ENCODE measurements at regions not wholly inside any gene's neighbourhood (a gene's known extent, or its start where the extent isn't known, plus 50 kb on each side); places are given as distances from the start of the nearest gene placed in this dataset.
"Not testable (repeated sequence)": the region's sequence is repeated elsewhere in the genome, so short reads cannot be mapped to it uniquely, and the experiment has no call there.

DNA sequence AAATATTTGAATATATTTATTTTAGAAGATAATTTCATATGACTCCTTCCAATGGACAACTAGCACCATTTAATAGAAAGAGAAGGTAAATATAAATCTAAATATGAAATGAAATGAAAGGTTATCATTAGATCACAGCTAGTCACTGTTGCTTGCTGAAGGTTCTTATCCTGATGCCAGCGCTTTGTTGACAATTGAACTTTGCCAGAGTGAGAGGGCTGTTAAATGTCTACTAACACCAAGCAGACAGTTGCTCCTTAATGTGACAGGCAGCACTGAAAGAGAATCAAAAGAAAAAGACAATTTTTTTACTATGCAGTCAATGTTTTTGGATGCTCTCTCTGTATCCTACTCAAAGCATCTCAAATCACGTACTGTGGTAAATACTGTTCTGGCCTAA, 152.6 kb upstream of the SEMA6A start:
- Histone ChIP-seq H3K36me3 (ENCODE audit: control insufficient read depth in 2 of 2, extremely low read depth in 1 of 2, insufficient read depth in 2 of 2, low read length in 2 of 2) (no peaks in the 10 kb centered on the region), H3K9me1 (replicated peaks; ENCODE audit: control insufficient read depth, extremely low read depth, insufficient read depth, low read length) (no peaks in the 10 kb centered on the region), H3K4me1 (ENCODE audit: control insufficient read depth, extremely low read depth, insufficient read depth, low read length) (no peaks in the 10 kb centered on the region), H3K9ac (replicated peaks; ENCODE audit: extremely low read depth, insufficient read depth, low read length) (no peak overlapping the region), H3K9me3 (replicated peaks; ENCODE audit: control insufficient read depth, insufficient read depth, low read length) (no peaks in the 10 kb centered on the region), H3K27ac (ENCODE audit: insufficient read depth, low read depth, low read length) (no peak overlapping the region), H4K20me1 (replicated peaks; ENCODE audit: control insufficient read depth, extremely low read depth, insufficient read depth, low read length) (no peaks in the 10 kb centered on the region), H2AFZ (ENCODE audit: low read depth, low read length) (no peak overlapping the region), H3K4me3 (replicated peaks in 1 of 3; ENCODE audit: insufficient read depth in 1 of 3, low read depth in 1 of 3, low read length in 3 of 3) (no peak overlapping the region), H3K79me2 (ENCODE audit: control insufficient read depth, insufficient read depth, low read length) (no peaks in the 10 kb centered on the region), H3K27me3 (ENCODE audit: control insufficient read depth in 2 of 2, insufficient read depth in 2 of 2, low read length in 2 of 2) (no peaks in the 10 kb centered on the region), H3K4me2 (ENCODE audit: insufficient read depth, low read length) (no peak overlapping the region)
- FAIRE-seq (no peak), DNase-seq (ENCODE audit: low read depth, low spot score) (no peak)
- dilution Hi-C loops (cut with MboI; ENCODE audit: extremely low pct_ligation_motif_present, low sequenced_read_pairs) = no loop called here
- ChIA-PET POLR2A (no interaction called here), CTCF (no interaction called here)
- intact Hi-C loops (cut with micrococcal nuclease) = no loop called here
- BruUV-seq (replicated peaks) = no TSS peak
- no peak for TF ChIP-seq POLR2A (IDR thresholded peaks at IDR 0.05; ENCODE audit: low read depth, low read length)

DNA sequence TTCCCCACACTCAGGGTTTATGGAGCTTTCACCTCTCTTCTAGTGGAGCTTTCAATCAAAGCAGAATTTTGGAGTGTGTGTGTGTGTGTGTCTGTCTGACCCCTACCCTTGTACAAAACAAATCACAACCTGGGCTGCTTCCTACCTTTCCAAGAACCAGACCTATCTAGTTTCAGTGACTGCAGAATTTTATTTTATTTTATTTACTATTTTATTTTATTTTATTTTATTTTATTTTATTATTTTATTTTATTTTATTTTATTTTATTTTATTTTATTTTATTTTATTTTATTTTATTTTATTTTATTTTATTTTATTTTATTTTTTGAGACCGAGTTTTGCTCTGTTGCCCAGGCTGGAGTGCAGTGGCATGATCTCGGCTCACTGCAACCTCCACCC, 151.6 kb upstream of the SEMA6A start:
- dilution Hi-C loops (cut with MboI; ENCODE audit: extremely low pct_ligation_motif_present, low sequenced_read_pairs); H3K9me3 ChIP-seq (replicated peaks; ENCODE audit: control insufficient read depth, insufficient read depth, low read length); H4K20me1 ChIP-seq (replicated peaks; ENCODE audit: control insufficient read depth, extremely low read depth, insufficient read depth, low read length); H3K4me2 ChIP-seq (ENCODE audit: insufficient read depth, low read length); intact Hi-C loops (cut with micrococcal nuclease); FAIRE-seq; POLR2A ChIA-PET; H3K79me2 ChIP-seq (ENCODE audit: control insufficient read depth, insufficient read depth, low read length); H3K27me3 ChIP-seq (ENCODE audit: control insufficient read depth in 2 of 2, insufficient read depth in 2 of 2, low read length in 2 of 2); CTCF ChIA-PET; H3K9me1 ChIP-seq (replicated peaks; ENCODE audit: control insufficient read depth, extremely low read depth, insufficient read depth, low read length); H2AFZ ChIP-seq (ENCODE audit: low read depth, low read length); H3K9ac ChIP-seq (replicated peaks; ENCODE audit: extremely low read depth, insufficient read depth, low read length); H3K27ac ChIP-seq (ENCODE audit: insufficient read depth, low read depth, low read length); DNase-seq (ENCODE audit: low read depth, low spot score); H3K4me1 ChIP-seq (ENCODE audit: control insufficient read depth, extremely low read depth, insufficient read depth, low read length); BruUV-seq (replicated peaks); H3K4me3 ChIP-seq (replicated peaks in 1 of 3; ENCODE audit: insufficient read depth in 1 of 3, low read depth in 1 of 3, low read length in 3 of 3); H3K36me3 ChIP-seq (ENCODE audit: control insufficient read depth in 2 of 2, extremely low read depth in 1 of 2, insufficient read depth in 2 of 2, low read length in 2 of 2): not testable (repeated sequence)

DNA sequence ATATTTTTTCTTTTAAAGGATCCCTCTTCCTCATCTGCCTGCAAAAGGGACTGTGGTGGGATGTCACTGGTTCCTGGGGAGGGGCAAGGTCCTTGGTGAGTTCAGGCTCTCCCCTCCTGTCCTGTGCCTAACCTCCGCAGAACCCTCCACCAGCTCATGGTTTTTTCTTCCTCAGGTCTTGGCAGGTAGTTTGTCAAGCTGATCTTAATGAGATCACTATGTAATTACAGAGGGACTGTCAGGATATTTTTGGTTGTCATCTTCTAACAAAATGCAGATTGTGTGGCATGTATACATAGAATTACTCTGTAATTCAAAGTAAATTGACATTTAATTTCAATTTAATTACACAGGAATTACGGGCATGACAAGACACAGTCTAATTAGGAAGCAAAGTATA, 150.3 kb upstream of the SEMA6A start:
- FAIRE-seq = no peak
- Histone ChIP-seq H3K4me3 (replicated peaks in 1 of 3; ENCODE audit: insufficient read depth in 1 of 3, low read depth in 1 of 3, low read length in 3 of 3) (no peak overlapping the region), H3K79me2 (ENCODE audit: control insufficient read depth, insufficient read depth, low read length) (no peaks in the 10 kb centered on the region), H3K9me3 (replicated peaks; ENCODE audit: control insufficient read depth, insufficient read depth, low read length) (no peaks in the 10 kb centered on the region), H3K4me1 (ENCODE audit: control insufficient read depth, extremely low read depth, insufficient read depth, low read length) (no peaks in the 10 kb centered on the region), H3K4me2 (ENCODE audit: insufficient read depth, low read length) (no peak overlapping the region), H3K27me3 (ENCODE audit: control insufficient read depth in 2 of 2, insufficient read depth in 2 of 2, low read length in 2 of 2) (no peaks in the 10 kb centered on the region), H3K27ac (ENCODE audit: insufficient read depth, low read depth, low read length) (no peak overlapping the region), H3K9me1 (replicated peaks; ENCODE audit: control insufficient read depth, extremely low read depth, insufficient read depth, low read length) (no peaks in the 10 kb centered on the region), H3K36me3 (ENCODE audit: control insufficient read depth in 2 of 2, extremely low read depth in 1 of 2, insufficient read depth in 2 of 2, low read length in 2 of 2) (no peaks in the 10 kb centered on the region), H3K9ac (replicated peaks; ENCODE audit: extremely low read depth, insufficient read depth, low read length) (no peak overlapping the region), H2AFZ (ENCODE audit: low read depth, low read length) (no peak overlapping the region), H4K20me1 (replicated peaks; ENCODE audit: control insufficient read depth, extremely low read depth, insufficient read depth, low read length) (no peaks in the 10 kb centered on the region)
- CTCF ChIA-PET = no interaction called here
- DNase-seq (ENCODE audit: low read depth, low spot score) = no peak
- dilution Hi-C loops (cut with MboI; ENCODE audit: extremely low pct_ligation_motif_present, low sequenced_read_pairs) (no loop called here), intact Hi-C loops (cut with micrococcal nuclease) (no loop called here)
- BruUV-seq (replicated peaks) = no TSS peak
- TF ChIP-seq MYC (IDR thresholded peaks at IDR 0.05; ENCODE audit: low read depth, low read length) (no peak), GATA2 (IDR thresholded peaks at IDR 0.05; ENCODE audit: insufficient read depth, insufficient read length, low read depth, low read length) (no peak), FOS (IDR thresholded peaks at IDR 0.05; ENCODE audit: borderline replicate concordance, insufficient read depth, low read length) (no peak), MAX (IDR thresholded peaks at IDR 0.05; ENCODE audit: insufficient read depth, insufficient read length) (no peak), EZH2 (IDR thresholded peaks at IDR 0.05; ENCODE audit: borderline replicate concordance, low read depth, low read length, severe bottlenecking) (no peak), POLR2AphosphoS5 (IDR thresholded peaks at IDR 0.05; ENCODE audit: insufficient read depth, low read depth, low read length) (no peak), POLR2A (IDR thresholded peaks at IDR 0.05; ENCODE audit: low read depth, low read length) (no peak), JUN (IDR thresholded peaks at IDR 0.05; ENCODE audit: borderline replicate concordance, insufficient read depth, insufficient read length, low read depth) (no peak)
- TF ChIP-seq, protein P1, sequence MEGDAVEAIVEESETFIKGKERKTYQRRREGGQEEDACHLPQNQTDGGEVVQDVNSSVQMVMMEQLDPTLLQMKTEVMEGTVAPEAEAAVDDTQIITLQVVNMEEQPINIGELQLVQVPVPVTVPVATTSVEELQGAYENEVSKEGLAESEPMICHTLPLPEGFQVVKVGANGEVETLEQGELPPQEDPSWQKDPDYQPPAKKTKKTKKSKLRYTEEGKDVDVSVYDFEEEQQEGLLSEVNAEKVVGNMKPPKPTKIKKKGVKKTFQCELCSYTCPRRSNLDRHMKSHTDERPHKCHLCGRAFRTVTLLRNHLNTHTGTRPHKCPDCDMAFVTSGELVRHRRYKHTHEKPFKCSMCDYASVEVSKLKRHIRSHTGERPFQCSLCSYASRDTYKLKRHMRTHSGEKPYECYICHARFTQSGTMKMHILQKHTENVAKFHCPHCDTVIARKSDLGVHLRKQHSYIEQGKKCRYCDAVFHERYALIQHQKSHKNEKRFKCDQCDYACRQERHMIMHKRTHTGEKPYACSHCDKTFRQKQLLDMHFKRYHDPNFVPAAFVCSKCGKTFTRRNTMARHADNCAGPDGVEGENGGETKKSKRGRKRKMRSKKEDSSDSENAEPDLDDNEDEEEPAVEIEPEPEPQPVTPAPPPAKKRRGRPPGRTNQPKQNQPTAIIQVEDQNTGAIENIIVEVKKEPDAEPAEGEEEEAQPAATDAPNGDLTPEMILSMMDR (IDR thresholded peaks at IDR 0.05; ENCODE audit: extremely low read depth in 1 of 2, insufficient read depth in 1 of 2, low read depth in 1 of 2, low read length in 2 of 2) = no peak
- POLR2A ChIA-PET = no interaction called here
